H9 (cell line): ENCODE measurements at regions not wholly inside any gene's neighbourhood (a gene's known extent, or its start where the extent isn't known, plus 50 kb on each side); places are given as distances from the start of the nearest gene placed in this dataset.

Source experiments
- DNase-seq: peaks from one replicate; pipeline ENCODE4 v3.0.0-alpha.2; 2017
- H2AFZ ChIP-seq: one replicate; pipeline ENCODE4 v1.6.1; 2013; ENCODE audit warnings: mild to moderate bottlenecking, low read length, control low read depth, moderate library complexity
- H2AK5ac ChIP-seq: 2 replicates; pipeline ENCODE4 v1.6.1; 2013; ENCODE audit warnings: low read length, control low read depth, mixed read lengths; ENCODE audit not compliant: insufficient read length
- H2BK120ac ChIP-seq: one replicate; pipeline ENCODE4 v1.6.1; 2013; ENCODE audit warnings: low read depth, mild to moderate bottlenecking, low read length, control low read depth, inconsistent platforms; ENCODE audit not compliant: poor library complexity, severe bottlenecking
- H2BK12ac ChIP-seq: 2 replicates; pipeline ENCODE4 v1.6.1; 2013; ENCODE audit warnings: low read length, control low read depth, mixed read lengths, low read depth; ENCODE audit not compliant: insufficient read length
- H2BK15ac ChIP-seq: 2 replicates; pipeline ENCODE4 v1.6.1; 2013; ENCODE audit warnings: low read depth, low read length, control low read depth
- H2BK20ac ChIP-seq: one replicate; pipeline ENCODE4 v1.6.1; 2013; ENCODE audit warnings: low read depth, mild to moderate bottlenecking, low read length, control low read depth, inconsistent platforms; ENCODE audit not compliant: poor library complexity, severe bottlenecking
- H2BK5ac ChIP-seq: 2 replicates; pipeline ENCODE4 v1.6.1; 2013; ENCODE audit warnings: low read length, control low read depth, mixed read lengths; ENCODE audit not compliant: insufficient read length
- H3K14ac ChIP-seq: 2 replicates; pipeline ENCODE4 v1.6.1; 2013; ENCODE audit warnings: low read length, control low read depth; ENCODE audit not compliant: insufficient read depth
- H3K18ac ChIP-seq: 2 replicates; pipeline ENCODE4 v1.6.1; 2013; ENCODE audit warnings: low read depth, mild to moderate bottlenecking, mixed read lengths, low read length, control low read depth; ENCODE audit not compliant: insufficient read length
- H3K23ac ChIP-seq: 2 replicates; pipeline ENCODE4 v1.6.1; 2013; ENCODE audit warnings: low read length, control low read depth, mixed read lengths, low read depth; ENCODE audit not compliant: insufficient read length
- H3K23me2 ChIP-seq: 2 replicates; pipeline ENCODE4 v1.6.1; 2013; ENCODE audit warnings: low read depth, mild to moderate bottlenecking, mixed read lengths, low read length, control low read depth; ENCODE audit not compliant: insufficient read length, poor library complexity, severe bottlenecking
- H3K27ac ChIP-seq: 2 replicates; pipeline ENCODE4 v1.5.1; 2013; ENCODE audit warnings: low read length, control low read depth, mixed read lengths, low read depth; ENCODE audit not compliant: insufficient read length
- H3K27me3 ChIP-seq: 2 replicates; pipeline ENCODE4 v1.6.1; 2013; ENCODE audit warnings: low read length, control low read depth, inconsistent platforms; ENCODE audit not compliant: insufficient read depth
- H3K4ac ChIP-seq: 2 replicates; pipeline ENCODE4 v1.6.1; 2013; ENCODE audit warnings: low read depth, mild to moderate bottlenecking, control low read depth, inconsistent platforms, low read length, moderate library complexity
- H3K4me1 ChIP-seq: 2 replicates; pipeline ENCODE4 v1.6.1; 2013; ENCODE audit warnings: low read length, control low read depth, inconsistent platforms; ENCODE audit not compliant: insufficient read depth
- H3K4me2 ChIP-seq: 2 replicates; pipeline ENCODE4 v1.6.1; 2013; ENCODE audit warnings: low read length, control low read depth, mixed read lengths; ENCODE audit not compliant: insufficient read length, insufficient read depth
- H3K56ac ChIP-seq: 2 replicates; pipeline ENCODE4 v1.6.1; 2013; ENCODE audit warnings: low read depth, mild to moderate bottlenecking, mixed read lengths, low read length, control low read depth; ENCODE audit not compliant: insufficient read length
- H3K79me1 ChIP-seq: 2 replicates; pipeline ENCODE4 v1.6.1; 2013; ENCODE audit warnings: low read depth, mild to moderate bottlenecking, moderate library complexity, low read length, control low read depth, inconsistent platforms; ENCODE audit not compliant: insufficient read depth, poor library complexity, severe bottlenecking
- H3K79me2 ChIP-seq: 2 replicates; pipeline ENCODE4 v1.6.1; 2013; ENCODE audit warnings: low read length, control low read depth, inconsistent platforms; ENCODE audit not compliant: insufficient read depth
- H3K9ac ChIP-seq: 2 replicates; pipeline ENCODE4 v1.6.1; 2013; ENCODE audit warnings: low read length, control low read depth, mixed read lengths; ENCODE audit not compliant: insufficient read length; ENCODE audit errors: extremely low read depth
- H3K9me3 ChIP-seq: one replicate; pipeline ENCODE4 v1.6.1; 2013; ENCODE audit warnings: low read depth, low read length, inconsistent platforms; ENCODE audit not compliant: control insufficient read depth
- H3T11ph ChIP-seq: one replicate; pipeline ENCODE4 v1.6.1; 2013; ENCODE audit warnings: mild to moderate bottlenecking, low read length, control low read depth, inconsistent platforms
- H4K20me1 ChIP-seq: one replicate; pipeline ENCODE4 v1.6.1; 2013; ENCODE audit not compliant: control insufficient read depth, insufficient read length, insufficient read depth
- H4K5ac ChIP-seq: 2 replicates; pipeline ENCODE4 v1.6.1; 2013; ENCODE audit warnings: low read depth, mild to moderate bottlenecking, mixed read lengths, low read length, control low read depth; ENCODE audit not compliant: insufficient read length
- H4K8ac ChIP-seq: replicated peaks from 2 replicates; pipeline ENCODE4 v1.6.1; 2013; ENCODE audit warnings: low read length, control low read depth, mixed read lengths, low read depth; ENCODE audit not compliant: insufficient read length
- H4K91ac ChIP-seq: 2 replicates; pipeline ENCODE4 v1.6.1; 2013; ENCODE audit warnings: low read depth, mild to moderate bottlenecking, moderate library complexity, mixed read lengths, low read length, control low read depth; ENCODE audit not compliant: insufficient read length
- H3K27ac Mint-ChIP-seq, 3 experiments: 2 replicates in 2 of 3; 3 replicates in 1 of 3; pipeline ENCODE4 v1.8.0; 2020 to 2021; ENCODE audit warnings: mixed read lengths in 3 of 3, mild to moderate bottlenecking in 1 of 3, moderate library complexity in 1 of 3
- H3K27me3 Mint-ChIP-seq: 2 replicates; pipeline ENCODE4 v1.8.0; 2021; ENCODE audit warnings: low read depth, mild to moderate bottlenecking, moderate library complexity, mixed read lengths
- H3K36me3 Mint-ChIP-seq, 3 experiments: 2 replicates in 2 of 3; 3 replicates in 1 of 3; pipeline ENCODE4 v1.8.0; 2020 to 2021; ENCODE audit warnings: low read depth in 3 of 3, mixed read lengths in 3 of 3; ENCODE audit not compliant: insufficient read depth in 1 of 3
- H3K4me1 Mint-ChIP-seq, 2 experiments: 2 replicates each; pipeline ENCODE4 v1.8.0; 2020; ENCODE audit warnings: mixed read lengths in 2 of 2
- H3K4me3 Mint-ChIP-seq, 2 experiments: 2 replicates in 1 of 2; 3 replicates in 1 of 2; pipeline ENCODE4 v1.8.0; 2020 to 2021; ENCODE audit warnings: mild to moderate bottlenecking in 2 of 2, mixed read lengths in 2 of 2, moderate library complexity in 1 of 2
- H3K9me3 Mint-ChIP-seq, 2 experiments: 2 replicates in 1 of 2; 3 replicates in 1 of 2; pipeline ENCODE4 v1.8.0; 2020; ENCODE audit warnings: mild to moderate bottlenecking in 2 of 2, mixed read lengths in 2 of 2, moderate library complexity in 1 of 2
- WGBS: extraction: QIAGEN DNeasy Blood & Tissue Kit; methylation state at CpG from one replicate; pipeline ENCODE4 v1.1.7; 2013; ENCODE audit warnings: missing lambda C conversion rate, low lambda C conversion rate, mixed read lengths; ENCODE audit not compliant: insufficient read length; ENCODE audit errors: extremely low coverage; 5-methylcytosine and 5-hydroxymethylcytosine counted together
- TF ChIP-seq, protein P1 (sequence below): fragments of 200-600 bp; sonication (generic); conservative IDR thresholded peaks from 3 replicates; pipeline ENCODE4 v1.8.0; 2021; ENCODE audit warnings: antibody characterized with exemption, mild to moderate bottlenecking

DNA sequence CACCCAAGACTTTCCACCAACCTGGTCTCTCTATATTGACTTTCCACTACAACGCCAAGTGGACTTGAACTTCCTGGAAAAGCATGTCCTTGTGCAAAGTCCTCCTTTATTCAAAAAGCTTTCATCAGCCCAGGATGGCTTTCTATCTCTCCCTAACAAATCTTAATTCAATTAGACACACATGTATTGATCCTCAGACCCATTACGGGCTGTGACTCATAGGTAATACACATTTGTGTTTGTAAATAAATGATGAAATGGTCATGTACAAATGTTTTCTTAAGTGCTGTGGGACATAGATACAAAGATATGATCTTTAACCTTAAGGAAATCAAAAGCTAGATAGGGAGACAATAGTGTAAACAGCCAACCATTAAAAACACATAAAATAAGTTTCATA lies 1189.7 kb downstream of the EFNB2 start:
- H3K9me3 Mint-ChIP-seq: no peaks in the 10 kb centered on the region
- DNase-seq: no peak
- Histone ChIP-seq H3K4ac (no peak overlapping the region), H3K4me2 (no peak overlapping the region), H3K56ac (no peak overlapping the region), H2BK15ac (no peak overlapping the region), H2BK20ac (no peak overlapping the region), H3K23ac (no peak overlapping the region), H3K27me3 (no peaks in the 10 kb centered on the region), H4K5ac (no peak overlapping the region), H3K79me2 (no peaks in the 10 kb centered on the region), H2BK12ac (no peak overlapping the region), H3K18ac (no peak overlapping the region), H3T11ph (no peak overlapping the region), H3K27ac (no peak overlapping the region), H4K8ac (no peak overlapping the region), H2AK5ac (no peak overlapping the region), H4K20me1 (no peaks in the 10 kb centered on the region), H3K79me1 (no peaks in the 10 kb centered on the region), H4K91ac (no peak overlapping the region), H3K9me3 (no peaks in the 10 kb centered on the region), H3K14ac (no peak overlapping the region), H2BK120ac (no peak overlapping the region), H2AFZ (no peak overlapping the region), H3K9ac (no peak overlapping the region), H3K23me2 (no peaks in the 10 kb centered on the region), H3K4me1 (no peaks in the 10 kb centered on the region), H2BK5ac (no peak overlapping the region)
- H3K4me3 Mint-ChIP-seq: no peak overlapping the region
- TF ChIP-seq, protein P1, sequence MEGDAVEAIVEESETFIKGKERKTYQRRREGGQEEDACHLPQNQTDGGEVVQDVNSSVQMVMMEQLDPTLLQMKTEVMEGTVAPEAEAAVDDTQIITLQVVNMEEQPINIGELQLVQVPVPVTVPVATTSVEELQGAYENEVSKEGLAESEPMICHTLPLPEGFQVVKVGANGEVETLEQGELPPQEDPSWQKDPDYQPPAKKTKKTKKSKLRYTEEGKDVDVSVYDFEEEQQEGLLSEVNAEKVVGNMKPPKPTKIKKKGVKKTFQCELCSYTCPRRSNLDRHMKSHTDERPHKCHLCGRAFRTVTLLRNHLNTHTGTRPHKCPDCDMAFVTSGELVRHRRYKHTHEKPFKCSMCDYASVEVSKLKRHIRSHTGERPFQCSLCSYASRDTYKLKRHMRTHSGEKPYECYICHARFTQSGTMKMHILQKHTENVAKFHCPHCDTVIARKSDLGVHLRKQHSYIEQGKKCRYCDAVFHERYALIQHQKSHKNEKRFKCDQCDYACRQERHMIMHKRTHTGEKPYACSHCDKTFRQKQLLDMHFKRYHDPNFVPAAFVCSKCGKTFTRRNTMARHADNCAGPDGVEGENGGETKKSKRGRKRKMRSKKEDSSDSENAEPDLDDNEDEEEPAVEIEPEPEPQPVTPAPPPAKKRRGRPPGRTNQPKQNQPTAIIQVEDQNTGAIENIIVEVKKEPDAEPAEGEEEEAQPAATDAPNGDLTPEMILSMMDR: no peak
- no peak overlapping the region for H3K27ac Mint-ChIP-seq
- no peaks in the 10 kb centered on the region for H3K27me3 Mint-ChIP-seq
- no CpG with 5 or more reads among the region's 2 CpGs for WGBS
- no peaks in the 10 kb centered on the region for H3K36me3 Mint-ChIP-seq
- H3K4me1 Mint-ChIP-seq: no peaks in the 10 kb centered on the region
